A549 (cell line): ENCODE measurements at regions not wholly inside any gene's neighbourhood (a gene's known extent, or its start where the extent isn't known, plus 50 kb on each side); places are given as distances from the start of the nearest gene placed in this dataset.

Experiments
- CTCF ChIP-seq: fragments of >200 bp; sonication (Bioruptor Twin); formaldehyde crosslinking; IDR thresholded peaks from 3 replicates; pipeline ENCODE4 v1.5.1; 2016
- E2F6 ChIP-seq: IDR thresholded peaks from 2 replicates; pipeline ENCODE4 v1.6.1; 2012; ENCODE audit warnings: low read depth, borderline replicate concordance
- EP300 ChIP-seq, 2 experiments: fragments of >200 bp; sonication (Bioruptor Twin); formaldehyde crosslinking; IDR thresholded peaks; 2 replicates in 1 of 2; 3 replicates in 1 of 2; pipeline ENCODE4 v1.6.1; 2016 to 2017
- POLR2A ChIP-seq: IDR thresholded peaks from 2 replicates; pipeline ENCODE4 v1.6.1; 2012; ENCODE audit warnings: mild to moderate bottlenecking, low read length

- no peak for TF ChIP-seq E2F6
- TF ChIP-seq POLR2A: no peak
- no peak for TF ChIP-seq EP300 (IDR thresholded peaks at IDR 0.05)
- no peak for TF ChIP-seq CTCF
These were observed 1941.6 kb upstream of the C9orf72 start for GRCh38 chr9:29514862-29515261.
